Cardiac fibroblast (primary cell): ENCODE measurements at regions not wholly inside any gene's neighbourhood (a gene's known extent, or its start where the extent isn't known, plus 50 kb on each side); places are given as distances from the start of the nearest gene placed in this dataset.

Experiments
- DNase-seq, 2 donors: peaks; one replicate each; pipeline versions ENCODE4 v3.0.0 to v3.0.0-alpha.2; 2010; ENCODE audit warnings: low read depth in 2 of 2
- H3K4me3 ChIP-seq, 2 donors: replicated peaks in 1 of 2; 1 replicate in 1 of 2; 2 replicates in 1 of 2; pipeline ENCODE4 v1.5.1; 2011; ENCODE audit warnings: low read depth in 2 of 2, low read length in 2 of 2, mild to moderate bottlenecking in 2 of 2, moderate library complexity in 1 of 2
- TF ChIP-seq, protein P1 (sequence below): IDR thresholded peaks from one replicate; pipeline ENCODE4 v1.5.1; 2011; ENCODE audit warnings: low read depth, mild to moderate bottlenecking, low read length, inconsistent platforms

DNA sequence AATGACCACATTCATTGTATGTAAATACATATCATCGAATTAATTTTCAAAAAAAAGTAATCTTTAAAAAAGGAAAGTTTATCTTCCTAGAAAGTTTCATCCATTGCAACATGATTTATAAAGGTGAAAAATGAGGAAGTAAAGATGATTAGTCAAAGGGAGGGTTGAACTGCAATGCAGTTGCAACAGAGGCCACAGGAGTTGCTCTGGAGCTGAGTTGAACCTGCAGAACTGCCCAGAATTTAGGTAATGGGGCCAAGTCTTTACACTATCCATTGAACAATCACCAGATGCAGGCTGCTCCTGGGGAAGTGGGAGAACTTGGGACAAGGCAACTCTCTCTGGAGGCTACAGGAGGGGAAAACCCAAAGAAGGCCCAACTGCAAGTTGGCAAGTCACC is 390.7 kb downstream of the METTL4 start:
- peak in 1 of 2 donors; percentile 0 for DNase-seq
- TF ChIP-seq, protein P1, sequence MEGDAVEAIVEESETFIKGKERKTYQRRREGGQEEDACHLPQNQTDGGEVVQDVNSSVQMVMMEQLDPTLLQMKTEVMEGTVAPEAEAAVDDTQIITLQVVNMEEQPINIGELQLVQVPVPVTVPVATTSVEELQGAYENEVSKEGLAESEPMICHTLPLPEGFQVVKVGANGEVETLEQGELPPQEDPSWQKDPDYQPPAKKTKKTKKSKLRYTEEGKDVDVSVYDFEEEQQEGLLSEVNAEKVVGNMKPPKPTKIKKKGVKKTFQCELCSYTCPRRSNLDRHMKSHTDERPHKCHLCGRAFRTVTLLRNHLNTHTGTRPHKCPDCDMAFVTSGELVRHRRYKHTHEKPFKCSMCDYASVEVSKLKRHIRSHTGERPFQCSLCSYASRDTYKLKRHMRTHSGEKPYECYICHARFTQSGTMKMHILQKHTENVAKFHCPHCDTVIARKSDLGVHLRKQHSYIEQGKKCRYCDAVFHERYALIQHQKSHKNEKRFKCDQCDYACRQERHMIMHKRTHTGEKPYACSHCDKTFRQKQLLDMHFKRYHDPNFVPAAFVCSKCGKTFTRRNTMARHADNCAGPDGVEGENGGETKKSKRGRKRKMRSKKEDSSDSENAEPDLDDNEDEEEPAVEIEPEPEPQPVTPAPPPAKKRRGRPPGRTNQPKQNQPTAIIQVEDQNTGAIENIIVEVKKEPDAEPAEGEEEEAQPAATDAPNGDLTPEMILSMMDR: no peak
- H3K4me3 ChIP-seq: no peak overlapping the region

DNA sequence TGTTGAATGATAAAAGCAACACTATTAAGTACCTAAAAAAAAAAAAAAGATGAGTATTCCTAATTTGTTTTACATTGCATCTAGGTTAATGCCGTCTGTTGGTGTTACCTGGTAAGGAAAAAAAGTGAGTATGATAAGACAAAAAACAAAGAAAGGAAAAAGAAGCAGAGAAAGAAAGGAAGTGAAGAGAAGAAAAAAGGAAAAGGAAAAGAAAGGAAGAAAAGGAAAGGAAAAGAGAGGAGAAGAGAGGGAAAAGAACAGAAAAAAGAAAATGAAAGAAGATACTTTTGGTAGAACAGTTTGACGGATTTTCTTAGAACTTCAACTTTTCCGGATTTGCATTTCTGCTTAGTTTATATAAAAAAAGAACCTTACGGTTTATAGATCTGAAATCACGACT is 387.9 kb downstream of the METTL4 start:
- TF ChIP-seq, protein P1: no peak
- no peak for DNase-seq
- no peak overlapping the region for H3K4me3 ChIP-seq

DNA sequence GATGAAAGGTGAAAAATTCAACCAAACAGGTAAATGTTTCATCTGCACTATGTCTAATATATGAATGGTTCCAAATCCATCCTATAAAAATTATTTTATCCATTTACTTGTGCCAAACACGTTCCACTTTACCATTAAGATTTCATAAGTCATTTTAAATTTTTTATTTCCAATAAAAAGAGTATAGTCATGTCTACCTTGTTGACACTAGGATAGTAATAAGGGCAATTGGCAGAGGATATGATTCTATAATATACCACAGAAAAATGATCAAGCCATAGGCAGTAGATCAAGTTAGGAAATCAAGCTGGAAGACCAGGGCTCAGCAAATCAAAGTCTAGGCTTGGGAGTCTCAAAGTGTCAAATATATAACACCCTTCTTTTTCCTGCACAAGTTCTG is 384.3 kb downstream of the METTL4 start:
- H3K4me3 ChIP-seq: no peak overlapping the region
- DNase-seq: no peak
- TF ChIP-seq, protein P1: no peak

DNA sequence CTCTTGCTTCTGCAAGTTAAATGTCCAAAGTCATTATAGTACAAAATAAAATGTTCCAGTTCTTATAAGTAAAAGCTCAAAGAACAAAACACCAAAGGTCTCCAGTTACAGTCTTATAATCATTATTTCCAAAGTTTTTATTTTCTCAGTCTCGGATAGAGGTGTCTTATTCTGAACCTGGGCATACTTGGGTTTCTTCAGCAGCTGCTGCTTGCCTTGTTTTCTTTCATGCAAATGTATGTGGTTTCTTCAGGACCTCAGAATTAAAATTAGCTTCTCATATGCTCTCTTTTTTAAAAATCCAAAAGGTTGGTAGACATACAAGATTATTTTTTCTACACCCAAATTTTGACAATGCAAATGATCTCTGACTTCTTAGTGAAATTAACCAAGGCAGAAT is 383.0 kb downstream of the METTL4 start:
- no peak for DNase-seq
- H3K4me3 ChIP-seq: no peak overlapping the region
- TF ChIP-seq, protein P1: no peak

DNA sequence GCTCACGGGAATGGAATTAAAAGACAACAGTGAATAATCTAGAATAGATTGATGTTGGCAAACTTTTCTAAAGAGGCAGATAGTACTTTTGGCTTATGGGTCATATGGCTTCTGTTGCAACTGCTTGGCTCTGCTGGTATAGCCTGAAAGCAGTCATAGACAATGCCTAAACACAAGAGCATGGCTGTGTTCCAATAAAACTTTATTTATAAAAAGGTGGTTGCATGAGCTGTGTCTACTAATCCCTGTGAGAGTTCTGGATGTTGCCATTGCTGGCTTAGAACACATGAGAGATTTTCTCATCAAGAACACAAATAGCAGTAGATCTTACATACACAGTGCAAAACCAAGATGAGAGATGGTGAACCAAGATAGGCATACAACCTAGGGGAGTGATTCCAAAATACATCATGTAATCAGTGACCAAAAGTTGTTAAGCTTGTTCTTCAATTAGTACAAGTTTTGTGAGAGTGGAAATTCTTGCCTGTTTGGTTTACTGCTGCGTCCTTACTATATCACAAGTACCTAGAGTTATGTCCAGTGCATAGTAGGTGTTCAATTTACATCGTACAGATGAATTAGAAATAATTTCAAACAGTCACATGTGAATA is 380.0 kb downstream of the METTL4 start:
- no peak for DNase-seq
- TF ChIP-seq, protein P1: no peak
- no peak overlapping the region for H3K4me3 ChIP-seq

- TF ChIP-seq, protein P1: no peak
- no peak overlapping the region for H3K4me3 ChIP-seq
- DNase-seq: no peak
These were observed 378.7 kb downstream of the METTL4 start for GRCh38 chr18:2192562-2192961.

DNA sequence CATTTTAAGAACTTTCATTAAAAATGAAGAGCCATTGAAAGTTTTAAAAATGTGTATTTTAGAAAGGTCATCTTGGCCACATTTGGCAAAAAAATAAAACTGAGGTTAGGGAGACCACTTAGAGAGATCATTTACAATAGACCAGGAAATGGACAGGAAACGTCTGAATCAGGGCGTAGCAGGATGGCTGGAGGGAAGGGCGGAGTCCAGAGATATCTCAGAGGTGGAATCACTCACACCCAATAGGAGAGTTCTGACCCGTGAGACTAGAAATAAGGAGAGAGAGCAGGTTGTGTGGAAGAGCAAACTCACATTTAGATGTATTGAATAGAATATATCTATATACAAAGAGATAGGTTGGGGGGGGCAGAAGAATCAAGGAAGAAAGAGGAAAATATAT is 373.4 kb downstream of the METTL4 start:
- TF ChIP-seq, protein P1: no peak
- H3K4me3 ChIP-seq: no peak overlapping the region
- DNase-seq: no peak
